NCI-H69 (cell line): ENCODE measurements at regions not wholly inside any gene's neighbourhood (a gene's known extent, or its start where the extent isn't known, plus 50 kb on each side); places are given as distances from the start of the nearest gene placed in this dataset.

Experiments used
- DNase-seq: peaks from one replicate; lab custom pipeline; 2025; lab: John Stamatoyannopoulos, UW

DNA sequence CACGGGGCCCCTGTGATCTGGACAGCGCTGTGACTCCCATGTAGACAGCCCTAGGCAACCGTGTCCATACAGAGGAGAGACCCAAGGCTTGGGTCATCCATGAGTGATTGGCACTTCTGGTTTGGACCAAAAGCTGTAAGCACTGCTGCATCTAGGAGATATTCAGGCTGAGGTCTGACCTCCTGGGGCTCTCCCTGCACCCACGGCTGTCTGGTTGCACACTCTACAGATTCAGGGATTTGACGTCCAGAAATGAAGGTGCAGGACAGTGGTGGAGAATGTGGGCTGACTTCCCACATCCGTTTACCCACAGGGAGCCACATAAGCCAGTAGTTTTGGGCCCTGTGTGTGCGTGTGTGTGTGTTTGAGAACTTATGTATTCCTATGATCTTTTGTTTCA is 76.2 kb upstream of the ARHGEF7 start:
- DNase-seq = no peak

DNA sequence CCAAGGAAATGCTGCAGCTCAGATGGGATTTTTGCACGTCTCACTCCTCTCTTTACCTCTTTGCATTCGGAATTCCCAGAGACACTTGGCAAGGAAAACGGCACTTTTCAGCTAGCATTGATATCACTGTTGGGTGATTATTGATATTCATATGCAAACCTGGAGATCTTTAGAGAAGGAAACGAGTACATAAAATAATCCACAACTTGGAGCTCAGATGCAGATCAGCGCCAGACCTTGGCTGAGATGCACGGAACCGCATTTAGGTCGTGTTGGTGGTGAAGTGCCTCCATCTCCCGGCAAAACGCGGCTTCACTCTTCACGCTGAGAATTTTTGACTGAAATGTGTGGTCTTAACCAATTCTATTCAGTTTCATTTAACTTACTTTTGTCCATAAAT is 77.2 kb upstream of the ARHGEF7 start:
- no peak for DNase-seq

DNA sequence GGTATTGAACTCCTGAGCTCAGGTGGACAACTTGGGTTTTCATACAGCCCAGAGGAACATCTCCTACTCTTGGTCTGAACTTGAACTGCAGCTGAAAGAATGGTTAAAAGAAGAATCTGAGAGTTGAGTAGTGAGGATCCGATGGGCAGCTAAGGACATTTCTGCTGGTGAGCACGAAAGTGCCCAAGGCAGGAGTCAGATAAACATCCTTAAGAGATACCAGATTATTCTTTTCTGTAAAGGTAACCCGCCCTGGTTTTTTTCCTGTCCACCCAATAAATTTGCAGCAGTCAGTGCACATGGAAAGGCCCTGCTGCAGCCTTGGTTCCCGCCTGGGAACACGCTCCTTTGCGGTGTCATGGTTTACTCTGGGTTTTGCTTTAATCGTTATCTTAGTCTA is 78.4 kb upstream of the ARHGEF7 start:
- DNase-seq = no peak

DNA sequence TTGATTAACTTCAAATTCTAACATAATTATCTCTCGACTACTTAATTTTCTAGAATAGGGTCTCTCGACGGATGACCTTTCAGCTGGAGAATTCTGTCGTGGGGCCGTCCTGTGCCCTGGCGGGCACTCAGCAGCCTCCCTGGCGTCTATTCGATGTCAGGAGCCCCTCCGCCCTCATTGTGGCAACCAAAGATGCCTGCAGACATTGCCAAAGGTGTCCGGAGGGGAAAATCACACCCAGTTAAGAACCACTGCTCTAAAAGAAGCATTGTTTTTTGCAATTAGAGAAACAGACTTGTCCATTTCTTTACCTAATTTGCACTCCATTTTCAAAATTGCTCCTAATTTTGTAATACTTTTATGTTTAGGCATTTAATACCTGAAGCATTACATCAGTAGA is 79.2 kb upstream of the ARHGEF7 start:
- DNase-seq = no peak

DNA sequence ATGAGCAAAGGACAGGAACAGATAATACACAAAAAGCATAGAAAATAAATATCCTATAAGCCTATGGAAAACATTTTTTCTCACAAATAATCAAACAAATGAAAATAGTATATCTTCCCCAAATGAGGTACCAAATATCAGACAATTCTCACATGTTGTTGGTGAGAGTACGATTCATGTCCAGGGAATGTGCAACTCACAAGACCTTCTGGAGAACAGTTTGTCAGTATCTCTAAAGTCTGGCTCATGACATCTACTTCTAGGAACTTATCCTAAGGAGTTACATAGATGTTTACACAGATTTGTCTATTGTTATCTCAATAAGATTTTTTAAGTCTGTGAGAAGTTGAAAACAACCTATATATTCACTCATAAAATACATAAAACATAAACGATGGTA is 80.3 kb upstream of the ARHGEF7 start:
- DNase-seq = no peak

DNA sequence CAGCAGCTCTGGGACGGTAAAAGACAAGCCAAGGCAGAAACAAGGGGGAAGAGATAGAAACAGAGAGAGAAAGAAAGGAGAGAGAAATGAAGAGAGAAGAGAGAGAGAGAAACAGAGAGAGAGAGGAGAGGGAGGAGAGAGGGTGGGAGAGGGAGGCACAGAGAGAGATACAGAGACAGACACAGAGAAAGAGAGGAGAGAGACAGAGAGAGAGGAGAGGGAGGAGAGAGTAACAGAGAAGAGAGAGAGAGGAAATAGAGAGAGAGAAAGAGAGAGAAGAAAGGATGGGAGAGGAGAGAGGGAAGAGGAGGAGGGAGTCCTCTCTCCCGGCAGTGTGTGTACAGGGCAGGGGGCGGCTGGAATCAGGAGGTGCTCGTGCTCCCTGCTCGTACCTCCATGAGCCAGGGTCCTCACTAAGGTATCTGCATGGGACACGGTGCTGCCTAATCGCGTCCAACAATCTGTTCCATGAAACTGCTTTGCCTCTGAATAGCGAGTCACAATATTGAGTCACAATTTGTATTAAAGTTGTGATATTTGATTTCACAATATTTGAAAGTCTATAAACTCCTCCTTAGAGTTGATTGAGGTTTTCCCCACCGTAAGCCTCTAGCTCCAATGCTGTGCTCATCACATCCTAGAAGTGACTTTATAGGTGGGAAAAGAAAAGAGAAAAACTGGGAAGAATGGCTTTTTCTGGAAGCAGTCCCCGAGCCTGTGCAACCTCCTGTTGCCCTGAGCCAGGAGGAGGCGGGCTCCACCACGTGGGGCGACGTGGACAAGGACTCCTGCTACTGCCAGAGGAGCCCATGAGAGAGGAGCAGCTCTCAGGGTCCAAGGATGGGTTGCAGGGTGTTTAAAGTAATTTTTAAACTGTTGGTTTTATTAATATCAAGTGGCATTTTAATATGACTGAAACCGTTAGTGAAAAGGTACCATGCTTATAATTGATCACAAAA is 81.7 kb upstream of the ARHGEF7 start:
- peak; percentile 21 for DNase-seq

DNA sequence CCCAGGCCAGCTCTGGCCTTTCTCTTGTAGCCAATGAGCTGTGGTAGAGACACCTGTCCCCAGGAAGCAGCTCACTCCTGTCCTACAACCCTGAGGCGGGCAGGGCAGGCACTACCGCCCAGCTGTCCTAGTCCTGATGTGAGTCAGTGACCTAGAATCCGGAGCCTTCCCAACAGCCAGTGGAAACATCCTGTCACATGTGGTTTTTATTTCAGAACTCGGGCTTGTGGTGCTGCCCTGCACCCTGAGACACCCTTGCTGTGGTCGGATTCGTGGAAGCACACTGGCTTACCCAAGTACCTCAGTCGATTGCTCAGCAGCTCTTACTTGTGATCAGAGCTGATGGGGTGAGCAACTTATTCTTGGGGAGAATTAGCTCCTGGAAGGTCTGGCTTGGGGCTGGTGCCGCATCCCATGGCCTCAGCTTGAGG is 83.6 kb upstream of the ARHGEF7 start:
- DNase-seq = no peak

DNA sequence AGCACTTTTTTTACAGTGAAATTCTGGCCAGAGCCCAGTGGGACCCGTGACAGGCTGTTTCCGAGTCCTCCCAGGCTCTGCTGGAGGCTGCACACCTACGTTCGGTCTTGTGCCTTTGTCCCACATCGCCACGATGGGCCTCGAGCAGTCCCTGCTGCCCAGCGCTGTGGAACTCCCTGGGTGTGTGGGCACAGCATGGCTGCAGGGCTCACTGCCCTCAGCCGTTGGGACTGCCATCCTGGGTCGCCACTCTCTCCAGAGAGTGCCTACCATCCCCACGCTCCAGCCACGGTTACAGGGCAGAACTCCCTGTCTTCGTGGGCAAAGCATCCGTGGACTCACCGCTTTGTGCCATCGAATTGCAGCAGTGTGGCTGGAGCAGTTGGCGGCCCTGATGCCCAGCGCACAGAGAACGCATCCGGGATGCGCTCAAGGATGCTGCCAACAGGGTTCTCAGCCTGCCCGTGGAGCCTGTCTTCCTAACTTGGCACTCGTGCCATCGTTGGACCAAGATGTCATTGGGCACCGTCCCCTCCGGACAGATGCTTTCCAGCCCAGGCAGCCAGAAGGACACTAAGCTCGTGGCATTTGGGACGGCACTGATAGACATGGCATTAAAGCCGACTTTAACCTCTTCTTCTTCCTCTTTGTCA is 85.0 kb upstream of the ARHGEF7 start:
- DNase-seq = no peak

DNA sequence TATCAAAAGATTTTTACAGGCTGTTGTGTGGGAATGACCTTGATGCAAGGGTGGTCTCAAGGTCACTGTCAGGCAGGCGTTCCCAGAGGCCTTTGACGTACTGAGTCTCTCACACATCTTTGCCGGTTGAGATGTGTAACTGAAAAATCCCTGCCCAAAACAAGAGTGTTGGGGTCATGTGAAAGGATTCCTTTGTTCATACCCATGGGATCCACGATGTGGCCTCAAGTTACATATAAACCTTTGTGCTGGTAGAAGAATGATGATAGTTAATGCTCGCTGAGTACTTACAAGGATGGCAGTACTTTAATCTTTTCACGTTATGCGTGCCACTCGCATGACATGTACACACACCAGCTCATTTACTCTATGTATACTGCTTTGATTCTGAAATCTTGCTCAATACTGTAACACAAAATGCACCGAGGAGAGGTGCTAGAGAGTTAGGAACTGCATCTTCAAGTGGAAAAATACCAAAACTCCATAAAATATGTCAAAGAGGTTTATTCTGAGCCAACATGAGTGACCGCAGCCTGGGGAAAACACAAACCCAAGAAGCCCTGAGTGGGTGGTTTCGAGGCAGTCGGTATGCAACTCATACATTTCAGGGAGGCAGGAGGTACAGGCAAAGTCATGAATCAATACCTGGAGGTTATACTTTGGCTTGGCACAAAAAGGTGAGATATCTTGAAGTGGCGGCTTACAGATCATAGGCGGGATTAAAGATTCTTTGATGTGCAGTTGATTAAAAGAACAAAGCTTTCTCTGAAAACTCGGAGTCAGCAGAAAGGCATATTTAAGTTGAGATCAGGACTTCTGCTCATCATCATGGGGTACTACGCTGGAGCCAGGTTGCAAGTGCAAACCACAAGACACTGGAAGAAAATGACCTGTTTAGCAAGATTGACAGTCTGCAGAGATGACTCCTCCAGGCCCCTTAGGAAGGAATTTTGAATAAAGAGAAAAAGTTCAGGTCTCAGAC is 87.4 kb upstream of the ARHGEF7 start:
- DNase-seq = no peak

DNA sequence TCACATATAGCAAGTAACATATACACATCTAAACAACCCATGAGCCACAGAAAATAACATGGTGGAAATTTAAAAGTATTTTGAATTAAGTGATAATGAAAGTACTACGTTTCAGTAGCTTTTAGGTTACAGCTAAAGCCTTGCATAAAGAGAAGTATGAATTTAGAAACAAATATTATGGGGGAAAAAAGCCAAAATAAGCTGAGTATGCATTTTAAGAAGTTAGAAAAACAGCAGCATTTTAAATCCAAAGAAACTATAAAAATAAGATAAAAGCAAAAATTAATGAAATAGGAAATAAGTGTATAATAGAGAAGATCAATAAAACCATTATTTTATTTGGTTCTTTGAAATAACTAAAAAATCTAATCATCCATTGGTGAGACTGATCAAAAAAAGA is 89.8 kb upstream of the ARHGEF7 start:
- DNase-seq = no peak

DNA sequence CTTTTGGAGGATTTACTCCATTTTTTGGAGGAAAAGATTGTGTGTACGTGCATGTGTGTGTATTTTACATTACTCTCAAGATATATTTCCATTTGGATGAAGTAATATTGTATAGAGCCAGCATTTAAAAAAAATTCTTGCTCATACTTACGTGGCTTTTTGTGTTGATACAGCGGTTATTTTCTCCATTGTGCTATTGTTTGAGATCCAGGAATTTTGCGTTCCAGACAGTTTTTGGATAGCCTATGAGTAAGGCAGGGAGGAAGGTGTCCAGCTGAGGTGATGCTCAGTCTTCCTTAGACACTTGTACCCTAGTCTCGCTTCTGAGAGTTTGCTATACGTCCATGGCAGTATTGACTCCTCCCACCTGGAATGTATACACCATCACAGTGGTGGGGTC is 92.2 kb upstream of the ARHGEF7 start:
- DNase-seq = no peak

DNA sequence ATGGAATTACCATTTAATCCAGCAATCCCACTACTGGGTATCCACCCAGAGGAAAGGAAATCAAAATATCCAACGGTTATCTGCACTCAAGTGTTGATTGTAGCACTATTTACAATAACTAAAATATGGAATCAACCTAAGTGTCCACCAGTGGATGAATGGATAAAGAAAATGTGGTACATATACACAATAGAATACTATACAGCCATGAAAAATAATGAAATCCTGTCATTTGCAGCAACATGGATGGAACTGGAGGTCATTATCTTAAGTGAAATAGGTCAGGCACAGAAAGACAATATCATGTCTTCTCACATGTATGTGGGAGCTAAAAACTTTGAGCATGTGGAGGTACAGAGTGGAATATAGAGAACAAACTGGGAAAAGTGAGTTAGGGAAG is 92.9 kb upstream of the ARHGEF7 start:
- no peak for DNase-seq

DNA sequence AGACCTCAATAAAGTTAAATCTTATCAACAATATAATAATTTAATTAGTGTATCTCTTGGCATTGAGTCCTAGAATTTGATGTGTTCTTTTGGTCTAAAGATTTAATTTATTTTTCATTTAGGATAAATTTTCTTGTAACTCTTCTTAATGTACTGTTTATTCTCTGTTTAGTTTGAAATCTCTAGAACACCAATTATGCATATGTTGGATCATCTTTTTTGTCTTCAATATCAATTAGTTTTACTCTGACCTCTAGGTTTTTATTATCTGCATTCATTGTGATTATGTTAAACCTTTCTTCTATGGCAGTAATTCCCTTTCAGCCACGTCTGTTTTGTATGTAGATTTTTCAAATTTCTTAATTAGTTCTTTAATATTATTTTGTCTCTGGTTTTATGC is 93.8 kb upstream of the ARHGEF7 start:
- DNase-seq = no peak

DNA sequence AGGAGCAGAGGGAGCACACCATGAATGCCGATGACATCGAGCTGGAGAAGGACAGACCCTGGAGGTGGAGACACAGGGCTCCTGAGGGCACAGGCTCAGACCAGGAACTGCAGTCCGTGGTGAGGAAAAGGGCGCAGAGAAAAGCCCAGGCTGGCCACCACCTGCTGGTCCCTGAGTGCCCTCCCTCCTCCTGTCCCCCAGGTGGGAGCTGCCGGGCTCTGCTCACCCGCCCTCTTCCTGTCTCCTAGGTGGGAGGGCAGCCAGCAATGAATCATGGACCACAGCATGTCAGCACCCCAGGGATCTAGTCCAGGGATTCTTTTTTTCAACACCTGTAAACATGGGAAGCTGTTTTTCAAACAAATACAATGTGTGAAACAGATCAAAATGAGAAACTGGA is 94.6 kb upstream of the ARHGEF7 start:
- DNase-seq = peak; percentile 53

DNA sequence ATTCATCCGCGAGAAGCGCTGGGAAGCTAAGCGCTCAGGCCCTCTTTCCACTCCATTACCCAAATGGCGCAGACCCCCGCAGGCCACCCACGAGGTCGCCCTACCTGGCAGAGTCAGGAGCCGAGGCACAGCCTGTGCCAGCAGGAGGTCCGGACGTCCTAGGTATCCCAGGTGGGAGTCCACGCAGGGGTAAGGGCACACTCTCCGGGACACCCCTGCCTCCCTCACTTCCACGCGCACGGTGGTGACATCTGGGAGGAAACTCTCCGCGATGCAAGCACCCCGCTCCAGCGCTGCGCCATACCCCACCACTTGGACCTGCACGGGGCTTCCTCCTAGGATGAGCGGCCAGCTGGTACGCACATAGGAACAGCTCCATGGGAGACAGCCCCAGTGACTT is 95.1 kb upstream of the ARHGEF7 start:
- DNase-seq = no peak

DNA sequence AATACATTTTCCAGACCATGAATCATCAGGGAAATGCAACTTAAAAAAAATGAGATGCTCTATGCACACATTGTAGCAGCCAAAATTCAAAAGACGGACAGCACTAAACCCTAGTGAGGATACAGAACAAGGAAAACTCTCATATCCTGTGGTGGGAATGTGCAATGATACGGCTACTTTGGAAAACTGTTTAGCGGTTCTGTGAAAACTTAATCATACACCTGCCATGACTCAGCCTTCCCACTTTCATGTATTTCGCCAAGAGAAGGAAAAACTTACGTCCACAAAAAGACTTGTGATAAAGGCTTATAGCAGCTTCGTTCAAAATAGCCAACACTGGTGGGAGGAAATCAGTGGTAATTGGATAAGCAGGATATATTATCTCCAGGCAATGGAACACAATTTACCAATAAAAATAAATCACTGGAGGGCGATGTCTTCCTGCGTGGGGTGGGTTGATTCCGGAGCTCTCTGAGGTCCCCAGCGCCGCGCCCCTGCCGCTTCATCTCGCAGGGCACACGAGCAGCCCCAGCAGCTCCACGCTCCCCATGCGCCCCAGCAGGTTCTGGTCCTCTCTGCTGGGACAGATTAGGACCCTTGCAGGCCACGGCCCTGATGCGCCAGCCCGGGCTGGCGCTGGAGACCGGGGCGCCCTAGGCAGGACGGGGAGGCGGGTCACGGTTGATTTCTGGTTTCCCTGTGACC is 97.2 kb upstream of the ARHGEF7 start:
- no peak for DNase-seq

DNA sequence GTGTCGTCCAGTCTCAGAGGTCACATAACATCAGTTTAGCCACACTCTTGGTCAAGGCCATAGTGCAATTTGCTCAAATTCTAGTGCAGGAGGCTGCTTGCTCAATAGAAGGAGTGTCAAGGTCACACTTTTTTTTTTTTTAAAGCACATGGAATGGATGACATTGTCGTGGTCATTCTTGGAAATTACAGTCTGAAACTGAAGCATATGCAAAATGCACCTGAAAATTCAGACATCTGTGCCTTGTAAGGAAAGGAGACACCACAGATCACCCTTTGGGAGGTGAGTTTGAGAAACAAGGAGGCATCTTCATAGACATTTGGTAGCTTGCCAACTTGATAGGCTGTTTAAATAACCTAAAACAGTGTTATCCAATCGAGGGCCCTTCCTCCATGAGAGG is 98.3 kb upstream of the ANKRD10 start:
- no peak for DNase-seq

DNA sequence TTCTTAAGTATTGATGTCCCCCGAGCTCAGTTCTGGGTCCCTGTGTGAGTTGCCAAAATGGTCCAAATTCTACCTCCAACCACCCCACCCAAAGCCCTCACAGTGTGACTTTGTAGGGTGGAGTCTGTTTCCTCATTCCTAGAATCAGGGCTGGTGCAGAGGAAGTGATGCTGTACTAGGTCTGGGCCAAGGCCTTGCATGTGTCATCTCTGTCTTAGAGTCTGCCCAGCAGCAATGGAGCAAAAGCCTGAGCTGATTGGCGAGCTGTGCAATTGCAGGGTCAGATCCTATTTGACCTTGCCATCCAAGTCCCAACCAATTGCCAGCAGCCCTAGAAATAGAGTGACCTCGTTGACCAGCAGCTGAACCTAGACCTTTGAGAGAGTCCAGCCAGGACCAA is 97.0 kb upstream of the ANKRD10 start:
- DNase-seq = no peak

DNA sequence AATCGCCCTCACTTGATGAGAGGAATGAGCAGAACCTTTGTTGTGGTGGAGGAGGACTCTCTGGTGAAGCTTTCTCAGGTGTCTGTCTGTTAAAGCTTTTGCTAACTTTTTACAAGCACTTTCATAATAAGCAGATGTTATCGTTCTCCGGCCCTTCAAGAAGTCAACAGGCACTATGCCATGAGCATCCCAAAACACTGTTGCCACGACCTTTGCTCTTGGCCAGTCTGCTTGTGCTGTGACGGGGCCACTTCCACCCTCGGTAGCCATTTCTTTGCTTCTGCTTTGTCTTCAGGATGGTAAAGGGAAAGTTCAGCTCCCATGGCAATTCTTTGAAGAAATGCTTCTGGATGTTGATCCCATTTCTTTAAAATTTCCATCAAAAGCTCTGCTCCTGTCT is 93.5 kb upstream of the ANKRD10 start:
- DNase-seq = no peak

DNA sequence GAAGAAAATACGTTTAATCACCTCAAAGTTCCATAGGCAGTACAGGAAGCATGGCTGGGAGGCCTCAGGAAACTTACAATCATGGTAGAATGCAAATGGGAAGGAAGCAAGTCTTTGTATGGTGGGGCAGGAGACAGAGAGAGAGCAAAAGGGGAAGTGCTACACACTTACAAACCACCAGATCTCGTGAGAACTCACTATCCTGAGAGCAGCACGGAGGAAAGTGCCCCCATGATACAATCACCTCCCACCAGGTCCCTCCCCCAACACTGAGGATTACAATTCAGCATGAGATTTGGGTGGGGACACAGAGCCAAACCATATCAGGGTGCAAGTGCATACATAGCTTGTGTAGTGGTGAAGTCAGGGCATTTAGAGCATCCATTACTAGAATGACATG is 92.3 kb upstream of the ANKRD10 start:
- no peak for DNase-seq

DNA sequence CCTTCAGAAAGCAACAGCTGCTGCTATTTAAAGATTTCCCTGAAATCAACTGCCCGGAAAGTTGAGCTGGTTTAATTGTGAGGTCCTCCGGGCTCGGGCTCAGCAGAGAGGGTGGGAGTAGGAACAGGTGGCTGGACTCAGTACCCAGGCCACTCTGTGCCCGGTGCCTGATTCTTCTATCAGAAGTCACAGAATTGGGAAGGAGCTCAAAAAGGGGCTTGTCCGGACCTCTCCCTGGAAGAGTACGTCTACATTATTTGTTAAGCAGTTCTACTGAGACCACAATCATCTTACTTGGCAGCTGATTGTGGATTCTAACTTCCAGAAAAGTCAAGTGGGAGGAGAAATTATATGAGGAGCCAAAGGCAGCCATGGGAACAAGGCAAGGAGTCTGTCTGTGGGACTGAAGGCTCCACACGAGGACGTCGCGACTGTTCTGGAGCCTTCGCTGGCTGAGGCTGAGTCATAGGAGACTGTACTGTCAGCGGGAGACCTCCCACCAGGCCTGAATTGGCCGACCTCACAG is 91.7 kb upstream of the ANKRD10 start:
- peak; percentile 29 for DNase-seq
